K562 (cell line): ENCODE measurements at regions not wholly inside any gene's neighbourhood (a gene's known extent, or its start where the extent isn't known, plus 50 kb on each side); places are given as distances from the start of the nearest gene placed in this dataset.

ENCODE experiments used
- ATAC-seq: fragments of 200-7000 bp; cut with Tn5 transposase; 3 replicates; pipeline ENCODE4 v1.9.1; 2020; ENCODE audit warnings: moderate library complexity
- BruUV-seq: library from RNA; stranded (reverse); fragments of 400-500 nt; replicated peaks from 2 replicates; lab custom pipeline; 2021; lab: Mats Ljungman, UMichigan
- CTCF ChIA-PET: fragments of 300-600 bp; formaldehyde crosslinking; extraction: SDS; loops from one replicate; lab custom pipeline; 2021; ENCODE audit warnings: low intra/inter-chr PET ratio; lab: Yijun Ruan, JAX
- POLR2A ChIA-PET: fragments of 300-600, 350-650 bp; sonication (Branson Sonifier 250); formaldehyde crosslinking; extraction: SDS; loops from one replicate; lab custom pipeline; 2021; ENCODE audit warnings: antibody characterized with exemption, inconsistent platforms; lab: Yijun Ruan, JAX
- DNase-seq, 4 experiments: peaks; one replicate each; pipeline versions ENCODE4 v3.0.0 to v3.0.0-alpha.2; 2011 to 2018; ENCODE audit warnings: low spot score in 3 of 4, mixed read lengths in 3 of 4; ENCODE audit errors: extremely low read depth in 1 of 4
- FAIRE-seq: peaks from 2 replicates; lab custom pipeline; 2011; peaks lifted over from hg19 to GRCh38; lab: Jason Lieb, UNC
- H2AFZ ChIP-seq: 2 replicates; pipeline ENCODE4 v1.6.0; 2011; ENCODE audit warnings: low read depth, low read length, control low read depth, inconsistent platforms
- H3K27ac ChIP-seq: fragments of 200-600 bp; 3 replicates; pipeline ENCODE4 v1.8.0; 2011; ENCODE audit warnings: low read depth, mild to moderate bottlenecking, control low read depth, inconsistent platforms, low read length, moderate library complexity, mixed read lengths; ENCODE audit errors: extremely low read depth
- H3K27me3 ChIP-seq, 2 experiments: fragments of 300-600 bp in 1 of 2; 2 replicates in 1 of 2; 3 replicates in 1 of 2; pipeline versions ENCODE4 v1.6.0 to v1.8.0; 2011; ENCODE audit warnings: inconsistent platforms in 2 of 2, low read length in 2 of 2, mild to moderate bottlenecking in 1 of 2, mixed read lengths in 1 of 2, moderate library complexity in 1 of 2; ENCODE audit not compliant: control insufficient read depth in 2 of 2, insufficient read depth in 2 of 2
- H3K36me3 ChIP-seq: fragments of 300-600 bp; 3 replicates; pipeline ENCODE4 v1.8.0; 2011; ENCODE audit warnings: mild to moderate bottlenecking, low read length, inconsistent platforms; ENCODE audit not compliant: control insufficient read depth, insufficient read depth
- H3K4me1 ChIP-seq, 2 experiments: fragments of 200-600 bp in 1 of 2; replicated peaks in 1 of 2; 2 replicates in 1 of 2; 3 replicates in 1 of 2; pipeline versions ENCODE4 v1.5.1 to v1.8.0; 2011; ENCODE audit warnings: inconsistent platforms in 2 of 2, low read length in 2 of 2, mild to moderate bottlenecking in 1 of 2, mixed read lengths in 1 of 2, moderate library complexity in 1 of 2; ENCODE audit not compliant: control insufficient read depth in 2 of 2, insufficient read depth in 2 of 2
- H3K4me2 ChIP-seq: 2 replicates; pipeline ENCODE4 v1.6.1; 2011; ENCODE audit warnings: low read length, control low read depth, inconsistent platforms, mixed read lengths; ENCODE audit not compliant: insufficient read depth
- H3K4me3 ChIP-seq: fragments of 200-600 bp; sonication (generic), shearing (Covaris generic); 2 replicates; pipeline ENCODE4 v1.5.1; 2016; ENCODE audit warnings: control low read depth, inconsistent platforms
- H3K79me2 ChIP-seq: fragments of 200-600 bp; 3 replicates; pipeline ENCODE4 v1.8.0; 2011; ENCODE audit warnings: low read length, inconsistent platforms; ENCODE audit not compliant: control insufficient read depth, insufficient read depth
- H3K9ac ChIP-seq, 2 experiments: 2 replicates each; pipeline versions ENCODE4 v1.6.0 to v1.6.1; 2011; ENCODE audit warnings: low read depth in 2 of 2, low read length in 2 of 2, control low read depth in 1 of 2, inconsistent platforms in 1 of 2, mild to moderate bottlenecking in 1 of 2, mixed read lengths in 1 of 2; ENCODE audit not compliant: insufficient read depth in 1 of 2
- H3K9me1 ChIP-seq: one replicate; pipeline ENCODE4 v1.6.0; 2011; ENCODE audit warnings: inconsistent platforms, mild to moderate bottlenecking, low read length, moderate library complexity; ENCODE audit not compliant: control insufficient read depth, insufficient read depth
- H3K9me3 ChIP-seq: replicated peaks from 2 replicates; pipeline ENCODE4 v1.5.1; 2011; ENCODE audit warnings: low read depth, low read length, inconsistent platforms; ENCODE audit not compliant: control insufficient read depth, insufficient read depth
- H4K20me1 ChIP-seq: replicated peaks from 2 replicates; pipeline ENCODE4 v1.6.1; 2011; ENCODE audit warnings: low read length, inconsistent platforms, mixed read lengths; ENCODE audit not compliant: control insufficient read depth, insufficient read depth
- ASH1L ChIP-seq: fragments of 450-650 bp; IDR thresholded peaks from 2 replicates; pipeline ENCODE4 v1.6.1; 2018; ENCODE audit warnings: borderline replicate concordance, mild to moderate bottlenecking, low read depth; ENCODE audit not compliant: partially characterized antibody
- CAMTA2 ChIP-seq: fragments of 250-450 bp; sonication (Bioruptor Pico); conservative IDR thresholded peaks from 2 replicates; pipeline ENCODE4 v1.5.1; 2022
- CEBPZ ChIP-seq: fragments of 150-350 bp; IDR thresholded peaks from 2 replicates; pipeline ENCODE4 v1.6.1; 2014; ENCODE audit warnings: low read depth, mild to moderate bottlenecking, low read length, borderline replicate concordance
- GTF2F1 ChIP-seq: IDR thresholded peaks from 2 replicates; pipeline ENCODE4 v1.6.1; 2011; ENCODE audit warnings: low read depth, low read length, improper control_type of control experiment
- HES1 ChIP-seq: fragments of 450-650 bp; IDR thresholded peaks from 2 replicates; pipeline ENCODE4 v1.6.1; 2016; ENCODE audit warnings: low read depth, mild to moderate bottlenecking, moderate library complexity
- LCOR ChIP-seq: sonication (generic); formaldehyde crosslinking; IDR thresholded peaks from 2 replicates; pipeline ENCODE4 v1.8.0; 2022; ENCODE audit warnings: mild to moderate bottlenecking, missing genetic modification reagents
- MAFK ChIP-seq: IDR thresholded peaks from 2 replicates; pipeline ENCODE4 v1.6.1; 2011; ENCODE audit warnings: low read length, improper control_type of control experiment
- TCF7 ChIP-seq: sonication (generic); IDR thresholded peaks from 2 replicates; pipeline ENCODE4 v1.6.1; 2016; ENCODE audit warnings: antibody characterized with exemption, borderline replicate concordance
- TEAD1 ChIP-seq, 2 experiments: fragments of 450-650 bp in 1 of 2; sonication (generic) in 1 of 2; formaldehyde crosslinking; IDR thresholded peaks; 2 replicates each; pipeline versions ENCODE4 v1.4.0 to v1.8.0; 2020 to 2022; ENCODE audit warnings: mild to moderate bottlenecking in 2 of 2, missing genetic modification reagents in 1 of 2
- THRB ChIP-seq: fragments of 450-650 bp; formaldehyde crosslinking; conservative IDR thresholded peaks from 2 replicates; pipeline ENCODE4 v1.4.0; 2022; ENCODE audit warnings: mild to moderate bottlenecking, missing genetic modification characterization
- ZNF436 ChIP-seq: fragments of 250-450, 450-650 bp; sonication (Bioruptor Pico); formaldehyde crosslinking; IDR thresholded peaks from 2 replicates; pipeline ENCODE4 v1.7.0; 2020; ENCODE audit warnings: mild to moderate bottlenecking
- WGBS: fragments of 100-300 bp; shearing (Covaris generic); methylation state at CpG from one replicate; pipeline ENCODE4 v1.1.6; 2016; ENCODE audit warnings: low coverage, mixed read lengths; ENCODE audit not compliant: insufficient coverage; ENCODE audit errors: missing lambda C conversion rate; 5-methylcytosine and 5-hydroxymethylcytosine counted together
- in situ Hi-C: fragments of 300-500 bp; cut with MboI; formaldehyde crosslinking; loops from 4 replicates; pipeline ENCODE4 v1.15.0; 2018; ENCODE audit warnings: inconsistent platforms, mixed read lengths
- intact Hi-C: fragments of 100-400 bp; cut with micrococcal nuclease; formaldehyde crosslinking; loops from 2 replicates; pipeline ENCODE4 v1.14.2; 2022
- TF ChIP-seq, protein P1 (sequence below): IDR thresholded peaks from 2 replicates; pipeline ENCODE4 v1.6.1; 2012; ENCODE audit warnings: low read depth, low read length, improper control_type of control experiment, borderline replicate concordance

- TF ChIP-seq TCF7, result no peak
- no peak for TF ChIP-seq CAMTA2
- no peak for TF ChIP-seq GTF2F1
- no peak for TF ChIP-seq TEAD1 (CRISPR knock-in tag; IDR thresholded peaks at IDR 0.05)
- no peak for TF ChIP-seq THRB (CRISPR knock-in tag)
- TF ChIP-seq MAFK, result no peak
- TF ChIP-seq ZNF436 (CRISPR knock-in tag), result no peak
- no peak for TF ChIP-seq LCOR (CRISPR knock-in tag)
- no peak for TF ChIP-seq ASH1L
These were observed 348.0 kb upstream of the NR3C2 start (continued) for GRCh38 chr4:148790246-148790645.

- DNase-seq (no peak), ATAC-seq (no peak), FAIRE-seq (no peak)
- Histone ChIP-seq H3K27ac (no peak overlapping the region), H3K9me3 (no peaks in the 10 kb centered on the region), H2AFZ (no peak overlapping the region), H3K36me3 (no peaks in the 10 kb centered on the region), H3K4me1 (no peaks in the 10 kb centered on the region), H3K4me3 (no peak overlapping the region), H4K20me1 (no peaks in the 10 kb centered on the region), H3K9ac (no peak overlapping the region), H3K79me2 (no peaks in the 10 kb centered on the region), H3K4me2 (no peak overlapping the region), H3K27me3 (no peaks in the 10 kb centered on the region), H3K9me1 (no peaks in the 10 kb centered on the region)
- intact Hi-C loops (no loop called here), in situ Hi-C loops (no loop called here)
- BruUV-seq, result no TSS peak
- ChIA-PET CTCF (no interaction called here), POLR2A (no interaction called here)
- WGBS, result 0% methylated on average over 2 of the region's 2 CpGs
- TF ChIP-seq CEBPZ (no peak), HES1 (no peak)
- TF ChIP-seq, protein P1, sequence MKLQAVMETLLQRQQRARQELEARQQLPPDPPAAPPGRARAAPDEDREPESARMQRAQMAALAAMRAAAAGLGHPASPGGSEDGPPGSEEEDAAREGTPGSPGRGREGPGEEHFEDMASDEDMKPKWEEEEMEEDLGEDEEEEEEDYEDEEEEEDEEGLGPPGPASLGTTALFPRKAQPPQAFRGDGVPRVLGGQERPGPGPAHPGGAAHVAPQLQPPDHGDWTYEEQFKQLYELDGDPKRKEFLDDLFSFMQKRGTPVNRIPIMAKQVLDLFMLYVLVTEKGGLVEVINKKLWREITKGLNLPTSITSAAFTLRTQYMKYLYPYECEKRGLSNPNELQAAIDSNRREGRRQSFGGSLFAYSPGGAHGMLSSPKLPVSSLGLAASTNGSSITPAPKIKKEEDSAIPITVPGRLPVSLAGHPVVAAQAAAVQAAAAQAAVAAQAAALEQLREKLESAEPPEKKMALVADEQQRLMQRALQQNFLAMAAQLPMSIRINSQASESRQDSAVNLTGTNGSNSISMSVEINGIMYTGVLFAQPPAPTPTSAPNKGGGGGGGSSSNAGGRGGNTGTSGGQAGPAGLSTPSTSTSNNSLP, result no peak
These were observed 345.7 kb upstream of the NR3C2 start for GRCh38 chr4:148787831-148788477.
